Endothelial cell of umbilical vein (primary cell): ENCODE measurements at regions not wholly inside any gene's neighbourhood (a gene's known extent, or its start where the extent isn't known, plus 50 kb on each side); places are given as distances from the start of the nearest gene placed in this dataset.

Experiments used
- BruUV-seq: library from RNA; stranded (reverse); fragments of 400-500 nt; replicated peaks from 2 replicates; lab custom pipeline; 2021; lab: Mats Ljungman, UMichigan
- CTCF ChIA-PET: fragments of 300-600, 350-600 bp; sonication (Branson Sonifier 250); formaldehyde crosslinking; loops from one replicate; lab custom pipeline; 2021; ENCODE audit warnings: antibody characterized with exemption, inconsistent platforms; lab: Charles Lee
- POLR2A ChIA-PET: fragments of 300-600, 350-600 bp; sonication (Branson Sonifier 250); formaldehyde crosslinking; loops from one replicate; lab custom pipeline; 2021; ENCODE audit warnings: antibody characterized with exemption, inconsistent platforms; lab: Charles Lee
- DNase-seq: peaks from one replicate; pipeline ENCODE4 v3.0.0-alpha.2; 2011; ENCODE audit warnings: low read depth, low spot score
- FAIRE-seq: peaks from 2 replicates; lab custom pipeline; 2011; peaks lifted over from hg19 to GRCh38; lab: Jason Lieb, UNC
- H2AFZ ChIP-seq: 2 replicates; pipeline ENCODE4 v1.6.0; 2012; ENCODE audit warnings: low read depth, low read length, control low read depth, inconsistent platforms
- H3K27ac ChIP-seq: 2 replicates; pipeline ENCODE4 v1.5.1; 2011; ENCODE audit warnings: low read depth, mild to moderate bottlenecking, control low read depth, low read length, moderate library complexity; ENCODE audit not compliant: insufficient read depth
- H3K27me3 ChIP-seq, 2 experiments: 2 replicates each; pipeline versions ENCODE4 v1.6.0 to v1.6.1; 2011; ENCODE audit warnings: low read length in 2 of 2, mixed read lengths in 1 of 2; ENCODE audit not compliant: control insufficient read depth in 2 of 2, insufficient read depth in 2 of 2
- H3K36me3 ChIP-seq, 2 experiments: 2 replicates in 1 of 2; 3 replicates in 1 of 2; pipeline ENCODE4 v1.5.1; 2011; ENCODE audit warnings: low read length in 2 of 2, mild to moderate bottlenecking in 1 of 2, moderate library complexity in 1 of 2; ENCODE audit not compliant: control insufficient read depth in 2 of 2, insufficient read depth in 2 of 2; ENCODE audit errors: extremely low read depth in 1 of 2
- H3K4me1 ChIP-seq: 3 replicates; pipeline ENCODE4 v1.5.1; 2011; ENCODE audit warnings: mild to moderate bottlenecking, low read length; ENCODE audit not compliant: control insufficient read depth, insufficient read depth; ENCODE audit errors: extremely low read depth
- H3K4me2 ChIP-seq: 2 replicates; pipeline ENCODE4 v1.6.1; 2011; ENCODE audit warnings: low read length, control low read depth, mixed read lengths; ENCODE audit not compliant: insufficient read depth
- H3K4me3 ChIP-seq, 3 experiments: fragments of 200-600 bp in 1 of 3; sonication (generic), shearing (Covaris generic) in 1 of 3; replicated peaks in 1 of 3; 2 replicates each; pipeline ENCODE4 v1.5.1; 2011 to 2016; ENCODE audit warnings: control low read depth in 3 of 3, low read length in 3 of 3, mild to moderate bottlenecking in 2 of 3, inconsistent platforms in 1 of 3, low read depth in 1 of 3, moderate library complexity in 1 of 3; ENCODE audit not compliant: insufficient read depth in 1 of 3
- H3K79me2 ChIP-seq: 2 replicates; pipeline ENCODE4 v1.6.0; 2012; ENCODE audit warnings: low read length, inconsistent platforms; ENCODE audit not compliant: control insufficient read depth, insufficient read depth
- H3K9ac ChIP-seq: replicated peaks from 2 replicates; pipeline ENCODE3; 2011; ENCODE audit warnings: low read length, control low read depth; ENCODE audit not compliant: insufficient read depth; ENCODE audit errors: extremely low read depth
- H3K9me1 ChIP-seq: replicated peaks from 3 replicates; pipeline ENCODE4 v1.6.0; 2011; ENCODE audit warnings: mild to moderate bottlenecking, low read length; ENCODE audit not compliant: control insufficient read depth, insufficient read depth; ENCODE audit errors: extremely low read depth
- H3K9me3 ChIP-seq: replicated peaks from 2 replicates; pipeline ENCODE4 v1.5.1; 2012; ENCODE audit warnings: low read length, inconsistent platforms; ENCODE audit not compliant: control insufficient read depth, insufficient read depth
- H4K20me1 ChIP-seq: replicated peaks from 2 replicates; pipeline ENCODE3; 2011; ENCODE audit warnings: mild to moderate bottlenecking, low read length; ENCODE audit not compliant: control insufficient read depth, insufficient read depth; ENCODE audit errors: extremely low read depth
- EZH2 ChIP-seq: IDR thresholded peaks from 2 replicates; pipeline ENCODE4 v1.6.1; 2012; ENCODE audit warnings: borderline replicate concordance, low read depth, mild to moderate bottlenecking, moderate library complexity, low read length, inconsistent platforms; ENCODE audit not compliant: severe bottlenecking
- FOS ChIP-seq: IDR thresholded peaks from 2 replicates; pipeline ENCODE4 v1.6.1; 2011; ENCODE audit warnings: mild to moderate bottlenecking, low read length, moderate library complexity, borderline replicate concordance; ENCODE audit not compliant: insufficient read depth
- GATA2 ChIP-seq: IDR thresholded peaks from 2 replicates; pipeline ENCODE4 v1.7.0; 2011; ENCODE audit warnings: low read depth, mild to moderate bottlenecking, moderate library complexity, mixed read lengths, low read length; ENCODE audit not compliant: insufficient read length, insufficient read depth
- JUN ChIP-seq: IDR thresholded peaks from 2 replicates; pipeline ENCODE4 v1.6.1; 2011; ENCODE audit warnings: borderline replicate concordance, low read depth; ENCODE audit not compliant: insufficient read length, insufficient read depth
- MYC ChIP-seq: IDR thresholded peaks from one replicate; pipeline ENCODE4 v1.6.1; 2011; ENCODE audit warnings: mild to moderate bottlenecking, low read depth, low read length
- POLR2A ChIP-seq: IDR thresholded peaks from 2 replicates; pipeline ENCODE4 v1.6.1; 2012; ENCODE audit warnings: low read depth, mild to moderate bottlenecking, control low read depth, low read length
- POLR2AphosphoS5 ChIP-seq: IDR thresholded peaks from 2 replicates; pipeline ENCODE4 v1.6.1; 2012; ENCODE audit warnings: low read depth, mild to moderate bottlenecking, control low read depth, low read length, moderate library complexity; ENCODE audit not compliant: insufficient read depth
- dilution Hi-C: fragments of 300-500 bp; cut with MboI; formaldehyde crosslinking; loops from one replicate; pipeline ENCODE4 v1.15.0; 2019; ENCODE audit warnings: low sequenced_read_pairs; ENCODE audit not compliant: extremely low pct_ligation_motif_present
- intact Hi-C: fragments of 100-400 bp; cut with micrococcal nuclease; formaldehyde crosslinking; loops from one replicate; pipeline ENCODE4 v1.10.0; 2022
- TF ChIP-seq, protein P1 (sequence below), 2 donors: IDR thresholded peaks; 1 replicate in 1 of 2; 2 replicates in 1 of 2; pipeline ENCODE4 v1.5.1; 2011; ENCODE audit warnings: low read length in 2 of 2, mild to moderate bottlenecking in 2 of 2, moderate library complexity in 2 of 2, control low read depth in 1 of 2, inconsistent platforms in 1 of 2, low read depth in 1 of 2; ENCODE audit not compliant: insufficient read depth in 1 of 2; ENCODE audit errors: extremely low read depth in 1 of 2
- TF ChIP-seq, protein P2 (sequence below): IDR thresholded peaks from 2 replicates; pipeline ENCODE4 v1.6.1; 2011; ENCODE audit not compliant: insufficient read depth, insufficient read length

- POLR2A ChIA-PET: no interaction called here
- DNase-seq (no peak), FAIRE-seq (no peak)
- Histone ChIP-seq H3K36me3 (no peaks in the 10 kb centered on the region), H3K27ac (no peak overlapping the region), H3K9me3 (no peaks in the 10 kb centered on the region), H4K20me1 (no peaks in the 10 kb centered on the region), H3K9ac (no peak overlapping the region), H3K4me2 (no peak overlapping the region), H3K4me1 (no peaks in the 10 kb centered on the region), H3K79me2 (no peaks in the 10 kb centered on the region), H3K4me3 (no peak overlapping the region), H2AFZ (no peak overlapping the region), H3K27me3 (no peaks in the 10 kb centered on the region), H3K9me1 (no peaks in the 10 kb centered on the region)
- intact Hi-C loops (no loop called here), dilution Hi-C loops (no loop called here)
- TF ChIP-seq MYC (no peak), EZH2 (no peak), POLR2AphosphoS5 (no peak), FOS (no peak), JUN (no peak), POLR2A (no peak), GATA2 (no peak)
- TF ChIP-seq, protein P1, sequence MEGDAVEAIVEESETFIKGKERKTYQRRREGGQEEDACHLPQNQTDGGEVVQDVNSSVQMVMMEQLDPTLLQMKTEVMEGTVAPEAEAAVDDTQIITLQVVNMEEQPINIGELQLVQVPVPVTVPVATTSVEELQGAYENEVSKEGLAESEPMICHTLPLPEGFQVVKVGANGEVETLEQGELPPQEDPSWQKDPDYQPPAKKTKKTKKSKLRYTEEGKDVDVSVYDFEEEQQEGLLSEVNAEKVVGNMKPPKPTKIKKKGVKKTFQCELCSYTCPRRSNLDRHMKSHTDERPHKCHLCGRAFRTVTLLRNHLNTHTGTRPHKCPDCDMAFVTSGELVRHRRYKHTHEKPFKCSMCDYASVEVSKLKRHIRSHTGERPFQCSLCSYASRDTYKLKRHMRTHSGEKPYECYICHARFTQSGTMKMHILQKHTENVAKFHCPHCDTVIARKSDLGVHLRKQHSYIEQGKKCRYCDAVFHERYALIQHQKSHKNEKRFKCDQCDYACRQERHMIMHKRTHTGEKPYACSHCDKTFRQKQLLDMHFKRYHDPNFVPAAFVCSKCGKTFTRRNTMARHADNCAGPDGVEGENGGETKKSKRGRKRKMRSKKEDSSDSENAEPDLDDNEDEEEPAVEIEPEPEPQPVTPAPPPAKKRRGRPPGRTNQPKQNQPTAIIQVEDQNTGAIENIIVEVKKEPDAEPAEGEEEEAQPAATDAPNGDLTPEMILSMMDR (IDR thresholded peaks at IDR 0.05; ENCODE audit: extremely low read depth in 1 of 2, insufficient read depth in 1 of 2, low read depth in 1 of 2, low read length in 2 of 2): no peak
- TF ChIP-seq, protein P2, sequence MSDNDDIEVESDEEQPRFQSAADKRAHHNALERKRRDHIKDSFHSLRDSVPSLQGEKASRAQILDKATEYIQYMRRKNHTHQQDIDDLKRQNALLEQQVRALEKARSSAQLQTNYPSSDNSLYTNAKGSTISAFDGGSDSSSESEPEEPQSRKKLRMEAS: no peak
- CTCF ChIA-PET: interaction anchor here (1.3 kb wide), 1 partner anchor 12 kb away, joined by 3 read pairs; no protein-coding TSS in a partner anchor
- BruUV-seq: no TSS peak
Measured at GRCh38 chr1:228914700-228915099, 179.4 kb downstream of the RHOU start.
